Smooth muscle cell (in vitro differentiated cells): ENCODE measurements at regions not wholly inside any gene's neighbourhood (a gene's known extent, or its start where the extent isn't known, plus 50 kb on each side); places are given as distances from the start of the nearest gene placed in this dataset.

ENCODE experiments used
- DNase-seq: peaks from one replicate; lab custom pipeline; 2025; ENCODE audit not compliant: unreplicated experiment; lab: John Stamatoyannopoulos, UW
- H2AFZ ChIP-seq: fragments of 200-600 bp; sonication (generic); 2 replicates; pipeline ENCODE4 v1.6.0; 2016; ENCODE audit warnings: antibody characterized with exemption, low read depth, mild to moderate bottlenecking
- H3F3A ChIP-seq: fragments of 200-600 bp; sonication (generic); 2 replicates; pipeline ENCODE4 v1.6.0; 2017; ENCODE audit warnings: antibody characterized with exemption, low read depth
- H3K27ac ChIP-seq: fragments of 200-600 bp; sonication (generic); 2 replicates; pipeline ENCODE4 v1.5.1; 2016; ENCODE audit warnings: low read depth, mild to moderate bottlenecking
- H3K27me3 ChIP-seq: fragments of 200-600 bp; sonication (generic); 2 replicates; pipeline ENCODE4 v1.6.1; 2016; ENCODE audit warnings: low read depth, mild to moderate bottlenecking
- H3K36me3 ChIP-seq: fragments of 200-600 bp; sonication (generic); 2 replicates; pipeline ENCODE4 v1.5.1; 2016; ENCODE audit warnings: low read depth
- H3K4me1 ChIP-seq: fragments of 200-600 bp; sonication (generic); 2 replicates; pipeline ENCODE4 v1.5.1; 2016; ENCODE audit warnings: low read depth
- H3K4me2 ChIP-seq: fragments of 200-600 bp; sonication (generic); 2 replicates; pipeline ENCODE4 v1.6.0; 2016; ENCODE audit warnings: mild to moderate bottlenecking
- H3K4me3 ChIP-seq: fragments of 200-600 bp; sonication (generic); 2 replicates; pipeline ENCODE4 v1.5.1; 2016; ENCODE audit warnings: mild to moderate bottlenecking
- H3K79me2 ChIP-seq: fragments of 200-600 bp; sonication (generic); 2 replicates; pipeline ENCODE4 v1.6.0; 2016; ENCODE audit warnings: low read depth, mild to moderate bottlenecking
- H3K9ac ChIP-seq: fragments of 200-600 bp; sonication (generic); 2 replicates; pipeline ENCODE4 v1.6.0; 2016; ENCODE audit warnings: low read depth
- H3K9me3 ChIP-seq: fragments of 200-600 bp; sonication (generic); replicated peaks from 2 replicates; pipeline ENCODE4 v1.5.1; 2016; ENCODE audit warnings: low read depth
- H4K20me1 ChIP-seq: fragments of 200-600 bp; sonication (generic); 2 replicates; pipeline ENCODE4 v1.6.0; 2016; ENCODE audit warnings: low read depth
- CTCF ChIP-seq: fragments of 200-600 bp; sonication (generic); IDR thresholded peaks from 2 replicates; pipeline ENCODE4 v1.5.1; 2017; ENCODE audit warnings: borderline replicate concordance, mild to moderate bottlenecking, antibody characterized with exemption; ENCODE audit not compliant: insufficient read depth, poor library complexity, severe bottlenecking
- WGBS: methylation state at CpG from one replicate; pipeline ENCODE4 v1.1.7; 2016; ENCODE audit warnings: low lambda C conversion rate; 5-methylcytosine and 5-hydroxymethylcytosine counted together

GRCh38 chr6:105499931-105500330 lies 97.0 kb upstream of the PREP start:
- H3K9ac ChIP-seq = no peak overlapping the region
- no peak for TF ChIP-seq CTCF
- no peaks in the 10 kb centered on the region for H3K79me2 ChIP-seq
- WGBS = 41% methylated on average over 3 of the region's 3 CpGs
- H3K36me3 ChIP-seq = no peaks in the 10 kb centered on the region
- H3K27me3 ChIP-seq = no peaks in the 10 kb centered on the region
- H3K27ac ChIP-seq = no peak overlapping the region
- no peaks in the 10 kb centered on the region for H3K4me1 ChIP-seq
- H2AFZ ChIP-seq = peak overlapping the region; percentile 33
- no peak overlapping the region for H3K4me3 ChIP-seq
- H4K20me1 ChIP-seq = no peaks in the 10 kb centered on the region
- H3K4me2 ChIP-seq = no peak overlapping the region
- no peak for DNase-seq
- H3F3A ChIP-seq = peaks cover 10% of the 10 kb centered on the region
- no peaks in the 10 kb centered on the region for H3K9me3 ChIP-seq

DNA sequence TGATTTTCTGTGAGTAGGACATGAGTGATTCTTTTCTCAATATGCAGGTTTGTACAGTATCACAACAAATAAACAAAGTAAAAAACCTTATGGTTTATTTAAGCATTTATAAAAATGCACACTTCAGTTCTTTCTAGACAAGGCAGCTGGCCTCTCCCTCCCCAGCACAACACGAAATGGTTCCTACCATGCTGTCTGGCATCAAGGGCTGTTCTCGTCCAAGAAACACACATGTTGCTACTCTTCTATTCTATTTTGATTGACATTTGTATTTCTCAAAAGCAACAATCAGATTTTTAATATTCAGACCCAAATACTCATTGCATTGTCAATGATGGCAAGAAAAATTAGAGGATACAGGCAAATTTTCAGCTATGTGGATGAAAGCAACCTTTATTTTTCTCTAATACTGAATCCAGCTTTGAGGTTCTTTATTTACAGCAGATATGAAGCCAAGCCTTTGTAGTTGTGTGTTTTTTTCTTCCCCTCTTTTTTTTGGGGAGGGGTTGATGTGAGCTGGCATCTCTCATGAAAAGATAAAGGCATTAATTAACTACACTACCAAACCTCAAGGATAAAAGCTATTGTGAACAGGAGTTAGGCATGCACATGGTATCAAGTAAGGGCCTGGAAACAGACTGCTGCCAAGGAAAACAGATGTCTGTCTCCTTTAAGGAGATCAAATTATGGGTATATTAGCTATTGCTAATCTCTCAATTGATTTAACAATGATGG lies 96.4 kb upstream of the PREP start:
- H3K27ac ChIP-seq = no peak overlapping the region
- no peaks in the 10 kb centered on the region for H3K4me1 ChIP-seq
- no peaks in the 10 kb centered on the region for H3K36me3 ChIP-seq
- H2AFZ ChIP-seq = no peak overlapping the region
- no peaks in the 10 kb centered on the region for H3K27me3 ChIP-seq
- H3K4me2 ChIP-seq = no peak overlapping the region
- H3K79me2 ChIP-seq = no peaks in the 10 kb centered on the region
- H3K9me3 ChIP-seq = no peaks in the 10 kb centered on the region
- no peak for TF ChIP-seq CTCF
- DNase-seq = no peak
- peaks cover 10% of the 10 kb centered on the region for H3F3A ChIP-seq
- 96% methylated on average over 2 of the region's 2 CpGs for WGBS
- no peaks in the 10 kb centered on the region for H4K20me1 ChIP-seq
- H3K9ac ChIP-seq = no peak overlapping the region
- no peak overlapping the region for H3K4me3 ChIP-seq

DNA sequence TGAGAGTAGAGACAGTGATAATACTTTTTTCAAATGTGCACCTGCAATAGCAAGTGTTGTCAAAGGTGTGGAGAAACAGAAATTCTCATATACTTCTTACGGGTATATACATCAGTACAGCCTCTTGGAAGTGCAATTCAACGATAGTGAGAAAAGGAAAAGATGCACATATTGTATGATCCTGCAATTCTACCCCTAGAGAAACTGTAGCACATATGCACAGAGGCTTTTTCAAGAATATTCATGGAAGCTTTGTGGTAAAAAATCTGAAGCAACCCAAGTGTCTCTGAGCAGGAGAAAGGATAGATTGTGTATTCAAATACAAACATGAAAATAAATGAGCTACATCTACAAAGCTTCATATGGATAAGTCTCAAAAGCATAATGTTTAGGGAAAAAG lies 94.7 kb upstream of the PREP start:
- H3K9ac ChIP-seq = no peak overlapping the region
- no peak for DNase-seq
- H3K9me3 ChIP-seq = no peaks in the 10 kb centered on the region
- 95% methylated on average over 2 of the region's 2 CpGs for WGBS
- H3K4me3 ChIP-seq = no peak overlapping the region
- no peaks in the 10 kb centered on the region for H3K4me1 ChIP-seq
- no peak overlapping the region for H2AFZ ChIP-seq
- peaks cover 10% of the 10 kb centered on the region for H3F3A ChIP-seq
- H3K27ac ChIP-seq = no peak overlapping the region
- H3K36me3 ChIP-seq = no peaks in the 10 kb centered on the region
- TF ChIP-seq CTCF = no peak
- no peaks in the 10 kb centered on the region for H4K20me1 ChIP-seq
- H3K27me3 ChIP-seq = no peaks in the 10 kb centered on the region
- no peak overlapping the region for H3K4me2 ChIP-seq
- no peaks in the 10 kb centered on the region for H3K79me2 ChIP-seq

- Histone ChIP-seq H3K4me1 (no peaks in the 10 kb centered on the region), H3F3A (peaks cover 5% of the 10 kb centered on the region), H3K9me3 (no peaks in the 10 kb centered on the region), H3K9ac (no peak overlapping the region), H3K4me2 (no peak overlapping the region), H4K20me1 (no peaks in the 10 kb centered on the region), H2AFZ (no peak overlapping the region), H3K36me3 (no peaks in the 10 kb centered on the region), H3K79me2 (no peaks in the 10 kb centered on the region), H3K27ac (no peak overlapping the region), H3K4me3 (no peak overlapping the region), H3K27me3 (no peaks in the 10 kb centered on the region)
- no peak for TF ChIP-seq CTCF
- 76% methylated on average over 6 of the region's 6 CpGs for WGBS
- DNase-seq = no peak
Observed at GRCh38 chr6:105495515-105495914, 92.6 kb upstream of the PREP start.
